ENCODE measurements at regions not wholly inside any gene's neighbourhood (a gene's known extent, or its start where the extent isn't known, plus 50 kb on each side); places are given as distances from the start of the nearest gene placed in this dataset.

GRCh38 chr2:34105006-34105767, 506.1 kb upstream of the FAM98A start:
- no peak for FAIRE-seq
- no peaks in the 10 kb centered on the region for H3K4me1 ChIP-seq
- 65 to 81% methylated on average over 5 of the region's 5 CpGs for WGBS, 2 donors
- H3K27me3 ChIP-seq: no peaks in the 10 kb centered on the region
- intact Hi-C loops (cut with DNase I): no loop called here
- no peak overlapping the region for H3K4me3 ChIP-seq
- no peak for TF ChIP-seq CTCF (IDR thresholded peaks at IDR 0.05)
- H3K36me3 ChIP-seq: no peaks in the 10 kb centered on the region
- no peak overlapping the region for H3K27ac ChIP-seq
- H3K9me3 ChIP-seq: no peaks in the 10 kb centered on the region
- DNase-seq: no peak
- ATAC-seq: no peak

GRCh38 chr2:34104601-34105000, 505.5 kb upstream of the FAM98A start:
- H3K36me3 ChIP-seq: no peaks in the 10 kb centered on the region
- no peak for ATAC-seq
- FAIRE-seq: no peak
- WGBS, 2 donors: 55 to 67% methylated on average over 1 of the region's 1 CpG
- no peak overlapping the region for H3K4me3 ChIP-seq
- no peak for DNase-seq
- no peaks in the 10 kb centered on the region for H3K4me1 ChIP-seq
- H3K27me3 ChIP-seq: no peaks in the 10 kb centered on the region
- no peak for TF ChIP-seq CTCF (IDR thresholded peaks at IDR 0.05)
- intact Hi-C loops (cut with DNase I): no loop called here
- H3K27ac ChIP-seq: no peak overlapping the region
- H3K9me3 ChIP-seq: no peaks in the 10 kb centered on the region

- WGBS, 2 donors: 63 to 76% methylated on average over 2 of the region's 2 CpGs
- no peak overlapping the region for H3K4me3 ChIP-seq
Measured at GRCh38 chr2:34103437-34103836, 504.3 kb upstream of the FAM98A start.

GRCh38 chr2:34102339-34102738, 503.2 kb upstream of the FAM98A start:
- Histone ChIP-seq H3K27me3 (no peaks in the 10 kb centered on the region), H3K9me3 (no peaks in the 10 kb centered on the region), H3K27ac (no peak overlapping the region), H3K36me3 (no peaks in the 10 kb centered on the region), H3K4me1 (no peaks in the 10 kb centered on the region), H3K4me3 (no peak overlapping the region)
- DNase-seq (no peak), ATAC-seq (no peak), FAIRE-seq (no peak)
- intact Hi-C loops (cut with DNase I): no loop called here
- 82 to 91% methylated on average over 2 of the region's 2 CpGs for WGBS, 2 donors
- no peak for TF ChIP-seq CTCF (IDR thresholded peaks at IDR 0.05)

More at GRCh38 chr2:34103437-34103836, 504.3 kb upstream of the FAM98A start:
- no peaks in the 10 kb centered on the region for H3K36me3 ChIP-seq
- intact Hi-C loops (cut with DNase I): no loop called here
- H3K27ac ChIP-seq: no peak overlapping the region
- no peaks in the 10 kb centered on the region for H3K27me3 ChIP-seq
- TF ChIP-seq CTCF (IDR thresholded peaks at IDR 0.05): no peak
- no peaks in the 10 kb centered on the region for H3K9me3 ChIP-seq
- no peak for FAIRE-seq
- DNase-seq: no peak
- H3K4me1 ChIP-seq: no peaks in the 10 kb centered on the region
- ATAC-seq: no peak

GRCh38 chr2:34099377-34099776, 500.3 kb upstream of the FAM98A start:
- Histone ChIP-seq H3K4me1 (no peaks in the 10 kb centered on the region), H3K27me3 (no peaks in the 10 kb centered on the region), H3K36me3 (no peaks in the 10 kb centered on the region), H3K9me3 (no peaks in the 10 kb centered on the region), H3K4me3 (no peak overlapping the region), H3K27ac (no peak overlapping the region)
- no peak for TF ChIP-seq CTCF (IDR thresholded peaks at IDR 0.05)
- ATAC-seq: no peak
- FAIRE-seq: no peak
- intact Hi-C loops (cut with DNase I): loop anchor here in 1 of 3 donors (10.0 kb wide), 1 partner anchor 475 kb away; no protein-coding TSS in a partner anchor
- 87 to 91% methylated on average over 2 of the region's 2 CpGs for WGBS, 2 donors
- no peak for DNase-seq
